22Rv1 (cell line): ENCODE measurements at regions not wholly inside any gene's neighbourhood (a gene's known extent, or its start where the extent isn't known, plus 50 kb on each side); places are given as distances from the start of the nearest gene placed in this dataset.

ENCODE experiments used
- H3K27ac ChIP-seq: fragments of 450-650 bp; 2 replicates; pipeline ENCODE4 v1.5.1; 2017
- CTCF ChIP-seq: fragments of 450-650 bp; IDR thresholded peaks from 2 replicates; pipeline ENCODE4 v1.5.1; 2017; ENCODE audit warnings: mild to moderate bottlenecking
- ZFX ChIP-seq: fragments of 450-650 bp; IDR thresholded peaks from 2 replicates; pipeline ENCODE4 v1.6.1; 2017; ENCODE audit warnings: antibody characterized with exemption, borderline replicate concordance

GRCh38 chr4:155521382-155521781 lies 144.6 kb upstream of the MAP9 start:
- H3K27ac ChIP-seq, result no peak overlapping the region
- TF ChIP-seq CTCF (no peak), ZFX (no peak)

GRCh38 chr4:155515444-155516075 lies 138.8 kb upstream of the MAP9 start:
- TF ChIP-seq CTCF (no peak), ZFX (no peak)
- H3K27ac ChIP-seq, result no peak overlapping the region

GRCh38 chr4:155514628-155515027 lies 137.9 kb upstream of the MAP9 start:
- H3K27ac ChIP-seq, result no peak overlapping the region
- no peak for TF ChIP-seq CTCF
- no peak for TF ChIP-seq ZFX

- no peak overlapping the region for H3K27ac ChIP-seq
- TF ChIP-seq ZFX (no peak), CTCF (no peak)
Measured at GRCh38 chr4:155512817-155513216, 136.1 kb upstream of the MAP9 start.

GRCh38 chr4:155512046-155512445 lies 135.3 kb upstream of the MAP9 start:
- TF ChIP-seq ZFX (no peak), CTCF (no peak)
- H3K27ac ChIP-seq, result no peak overlapping the region

GRCh38 chr4:155510771-155511170 lies 134.0 kb upstream of the MAP9 start:
- H3K27ac ChIP-seq, result no peak overlapping the region
- TF ChIP-seq ZFX, result no peak
- no peak for TF ChIP-seq CTCF

GRCh38 chr4:155509555-155509954 lies 132.8 kb upstream of the MAP9 start:
- H3K27ac ChIP-seq, result no peak overlapping the region
- TF ChIP-seq ZFX, result no peak
- TF ChIP-seq CTCF, result no peak
